Colonic mucosa (tissue), 4 donors: ENCODE measurements at regions not wholly inside any gene's neighbourhood (a gene's known extent, or its start where the extent isn't known, plus 50 kb on each side); places are given as distances from the start of the nearest gene placed in this dataset.

Experiments used
- DNase-seq: peaks from one replicate; pipeline ENCODE4 v3.0.0-alpha.2; 2020
- H3K27ac ChIP-seq: fragments of 200-600 bp; one replicate; pipeline ENCODE4 v1.8.0; 2021
- H3K27me3 ChIP-seq: fragments of 200-600 bp; one replicate; pipeline ENCODE4 v1.8.0; 2021
- H3K36me3 ChIP-seq: fragments of 200-600 bp; one replicate; pipeline ENCODE4 v1.8.0; 2021
- H3K4me1 ChIP-seq: fragments of 200-600 bp; one replicate; pipeline ENCODE4 v1.8.0; 2021; ENCODE audit warnings: mild to moderate bottlenecking
- H3K4me3 ChIP-seq: fragments of 200-600 bp; one replicate; pipeline ENCODE4 v1.8.0; 2021
- H3K9ac ChIP-seq, 2 donors: one replicate each; pipeline ENCODE4 v1.7.0; 2013; ENCODE audit warnings: control low read depth in 2 of 2, low read depth in 2 of 2, low read length in 2 of 2
- H3K9me3 ChIP-seq: fragments of 200-600 bp; one replicate; pipeline ENCODE4 v1.8.0; 2021
- CTCF ChIP-seq: fragments of 200-600 bp; IDR thresholded peaks from one replicate; pipeline ENCODE4 v1.8.0; 2022; ENCODE audit warnings: antibody characterized with exemption, mild to moderate bottlenecking
- intact Hi-C: fragments of 100-400 bp; cut with DNase I; formaldehyde crosslinking; loops from one replicate; pipeline ENCODE4 v1.14.1; 2022
- donor health status: healthy.
- donor health status: DM: no; HTN: no; CAD: no.
- donor health status: DM: no; HTN: no; CAD: no.

- no peaks in the 10 kb centered on the region for H3K4me1 ChIP-seq
- no peaks in the 10 kb centered on the region for H3K9me3 ChIP-seq
- H3K4me3 ChIP-seq = no peak overlapping the region
- H3K9ac ChIP-seq = no peak overlapping the region
- no peaks in the 10 kb centered on the region for H3K36me3 ChIP-seq
- intact Hi-C loops = no loop called here
- H3K27ac ChIP-seq = no peak overlapping the region
- no peak for TF ChIP-seq CTCF
- no peaks in the 10 kb centered on the region for H3K27me3 ChIP-seq
- no peak for DNase-seq
Measured at GRCh38 chr10:52526251-52526823, 212.3 kb downstream of the DKK1 start.

- Histone ChIP-seq H3K9me3 (no peaks in the 10 kb centered on the region), H3K9ac (no peak overlapping the region), H3K4me1 (no peaks in the 10 kb centered on the region), H3K36me3 (no peaks in the 10 kb centered on the region), H3K4me3 (no peak overlapping the region), H3K27me3 (no peaks in the 10 kb centered on the region), H3K27ac (no peak overlapping the region)
- TF ChIP-seq CTCF = no peak
- DNase-seq = no peak
- intact Hi-C loops = no loop called here
Measured at GRCh38 chr10:52532650-52533290, 218.7 kb downstream of the DKK1 start.

GRCh38 chr10:52533986-52534385, 219.9 kb downstream of the DKK1 start:
- Histone ChIP-seq H3K9ac (no peak overlapping the region), H3K4me3 (no peak overlapping the region), H3K27ac (no peak overlapping the region), H3K36me3 (no peaks in the 10 kb centered on the region), H3K27me3 (no peaks in the 10 kb centered on the region), H3K4me1 (no peaks in the 10 kb centered on the region), H3K9me3 (no peaks in the 10 kb centered on the region)
- no peak for TF ChIP-seq CTCF
- DNase-seq = no peak
- intact Hi-C loops = no loop called here

- H3K4me1 ChIP-seq = no peaks in the 10 kb centered on the region
- no peaks in the 10 kb centered on the region for H3K27me3 ChIP-seq
- no peak for DNase-seq
- no peak overlapping the region for H3K9ac ChIP-seq
- H3K36me3 ChIP-seq = no peaks in the 10 kb centered on the region
- H3K4me3 ChIP-seq = no peak overlapping the region
- no peak overlapping the region for H3K27ac ChIP-seq
- no peaks in the 10 kb centered on the region for H3K9me3 ChIP-seq
- TF ChIP-seq CTCF = no peak
- intact Hi-C loops = no loop called here
Measured at GRCh38 chr10:52539463-52539862, 225.4 kb downstream of the DKK1 start.

GRCh38 chr10:52540479-52540984, 226.5 kb downstream of the DKK1 start:
- H3K27ac ChIP-seq = no peak overlapping the region
- no peaks in the 10 kb centered on the region for H3K4me1 ChIP-seq
- H3K27me3 ChIP-seq = no peaks in the 10 kb centered on the region
- no peak for DNase-seq
- no peak overlapping the region for H3K9ac ChIP-seq
- intact Hi-C loops = no loop called here
- no peaks in the 10 kb centered on the region for H3K36me3 ChIP-seq
- no peaks in the 10 kb centered on the region for H3K9me3 ChIP-seq
- H3K4me3 ChIP-seq = no peak overlapping the region
- no peak for TF ChIP-seq CTCF
